HFF-Myc (cell line): ENCODE measurements at regions not wholly inside any gene's neighbourhood (a gene's known extent, or its start where the extent isn't known, plus 50 kb on each side); places are given as distances from the start of the nearest gene placed in this dataset.

Experiments used
- DNase-seq: peaks from one replicate; pipeline ENCODE4 v3.0.0-alpha.2; 2011; ENCODE audit warnings: low read depth; ENCODE audit errors: extremely low read depth
- H3K4me3 ChIP-seq: replicated peaks from 2 replicates; pipeline ENCODE4 v1.5.1; 2011; ENCODE audit warnings: low read depth, mild to moderate bottlenecking, control low read depth, low read length
- TF ChIP-seq, protein P1 (sequence below): IDR thresholded peaks from 2 replicates; pipeline ENCODE4 v1.5.1; 2012; ENCODE audit warnings: mild to moderate bottlenecking, low read depth, low read length, control low read depth; ENCODE audit errors: missing control alignments

- DNase-seq: no peak
- TF ChIP-seq, protein P1, sequence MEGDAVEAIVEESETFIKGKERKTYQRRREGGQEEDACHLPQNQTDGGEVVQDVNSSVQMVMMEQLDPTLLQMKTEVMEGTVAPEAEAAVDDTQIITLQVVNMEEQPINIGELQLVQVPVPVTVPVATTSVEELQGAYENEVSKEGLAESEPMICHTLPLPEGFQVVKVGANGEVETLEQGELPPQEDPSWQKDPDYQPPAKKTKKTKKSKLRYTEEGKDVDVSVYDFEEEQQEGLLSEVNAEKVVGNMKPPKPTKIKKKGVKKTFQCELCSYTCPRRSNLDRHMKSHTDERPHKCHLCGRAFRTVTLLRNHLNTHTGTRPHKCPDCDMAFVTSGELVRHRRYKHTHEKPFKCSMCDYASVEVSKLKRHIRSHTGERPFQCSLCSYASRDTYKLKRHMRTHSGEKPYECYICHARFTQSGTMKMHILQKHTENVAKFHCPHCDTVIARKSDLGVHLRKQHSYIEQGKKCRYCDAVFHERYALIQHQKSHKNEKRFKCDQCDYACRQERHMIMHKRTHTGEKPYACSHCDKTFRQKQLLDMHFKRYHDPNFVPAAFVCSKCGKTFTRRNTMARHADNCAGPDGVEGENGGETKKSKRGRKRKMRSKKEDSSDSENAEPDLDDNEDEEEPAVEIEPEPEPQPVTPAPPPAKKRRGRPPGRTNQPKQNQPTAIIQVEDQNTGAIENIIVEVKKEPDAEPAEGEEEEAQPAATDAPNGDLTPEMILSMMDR: no peak
- H3K4me3 ChIP-seq: no peak overlapping the region
Measured at GRCh38 chr12:17695495-17695894, 394.5 kb downstream of the RERGL start.

GRCh38 chr12:17691369-17691768, 398.6 kb downstream of the RERGL start:
- TF ChIP-seq, protein P1: no peak
- no peak for DNase-seq
- no peak overlapping the region for H3K4me3 ChIP-seq

DNA sequence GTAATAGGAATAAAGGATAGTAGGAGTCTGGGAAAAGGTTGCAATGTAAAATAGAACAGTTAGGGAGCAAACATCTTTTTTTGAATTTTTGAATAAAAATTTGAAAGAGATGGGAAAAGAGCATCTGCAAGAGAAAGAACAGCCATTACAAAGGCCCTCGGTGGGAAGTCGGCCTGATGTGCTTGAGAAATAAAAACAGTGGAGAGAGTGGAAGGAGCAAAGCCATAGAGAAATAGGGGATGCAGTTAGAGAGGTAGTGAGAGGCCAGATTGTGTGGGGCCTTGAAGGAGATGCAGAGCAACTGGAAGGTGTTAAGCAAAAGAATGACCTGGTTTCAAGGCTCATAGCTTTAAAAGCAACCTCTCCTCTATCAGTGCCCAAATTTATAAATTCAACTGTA, 409.8 kb downstream of the RERGL start:
- TF ChIP-seq, protein P1: no peak
- DNase-seq: no peak
- no peak overlapping the region for H3K4me3 ChIP-seq

- TF ChIP-seq, protein P1: no peak
- DNase-seq: no peak
- H3K4me3 ChIP-seq: no peak overlapping the region
Measured at GRCh38 chr12:17666641-17667324, 423.2 kb downstream of the RERGL start.

DNA sequence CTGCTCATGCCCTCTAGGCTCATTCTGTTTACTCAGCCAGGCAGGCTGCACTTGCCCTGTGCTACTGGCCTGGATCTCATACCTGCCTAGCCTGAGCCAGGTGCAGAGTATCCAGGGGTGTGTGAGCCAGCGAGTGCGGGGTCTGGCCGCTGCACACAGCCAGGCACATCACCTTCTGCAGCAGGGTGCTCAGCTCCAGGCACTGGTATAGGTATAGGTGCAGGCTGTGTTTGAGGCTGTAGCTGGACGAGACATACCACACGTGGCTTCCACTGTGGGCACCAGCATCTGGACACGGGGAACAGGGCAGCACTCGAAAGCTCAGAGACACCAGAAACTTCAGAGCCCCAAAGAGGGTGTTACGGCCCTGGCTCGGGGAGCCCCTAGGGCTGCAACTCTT, 424.2 kb downstream of the RERGL start:
- no peak for DNase-seq
- no peak overlapping the region for H3K4me3 ChIP-seq
- TF ChIP-seq, protein P1: no peak

DNA sequence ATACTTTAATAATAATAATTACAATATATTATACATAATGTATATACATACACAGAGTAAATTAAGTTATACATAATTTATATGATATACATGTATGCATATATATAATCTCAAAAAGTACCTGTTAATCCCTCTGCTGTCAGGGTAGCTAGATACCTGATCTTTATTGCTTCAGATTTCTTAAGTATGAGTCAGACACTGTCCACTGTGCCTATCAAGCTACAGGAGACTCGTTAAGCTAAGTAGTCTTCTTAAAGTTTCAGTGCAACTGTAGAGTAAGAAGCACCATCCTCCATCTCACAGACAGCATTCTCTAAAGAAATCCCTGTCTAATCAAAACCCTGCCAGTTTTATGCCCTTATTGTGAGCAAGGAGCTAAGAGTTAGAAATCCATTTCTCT, 428.7 kb downstream of the RERGL start:
- TF ChIP-seq, protein P1: no peak
- DNase-seq: no peak
- no peak overlapping the region for H3K4me3 ChIP-seq

DNA sequence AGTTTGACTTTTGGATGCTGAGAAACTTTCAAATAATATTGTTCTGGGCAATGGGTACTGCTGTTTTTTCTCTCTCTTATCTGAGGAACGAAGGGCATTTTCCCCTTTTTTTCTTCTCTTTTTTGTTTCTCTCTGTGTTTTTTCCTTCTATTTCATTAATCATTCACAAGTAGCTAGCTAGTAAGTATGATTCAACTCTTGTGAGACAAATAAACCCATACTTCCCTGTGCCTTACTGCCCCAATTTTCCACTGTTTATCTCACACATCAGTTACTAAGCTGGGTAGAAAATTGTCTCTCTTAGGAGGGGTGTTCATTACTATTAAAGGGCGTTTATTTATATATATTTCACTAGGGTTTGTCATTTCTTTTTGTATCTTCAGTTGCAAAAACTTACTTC, 437.6 kb downstream of the RERGL start:
- no peak overlapping the region for H3K4me3 ChIP-seq
- DNase-seq: no peak
- TF ChIP-seq, protein P1: no peak
